HG02763 (cell line): ENCODE measurements at regions not wholly inside any gene's neighbourhood (a gene's known extent, or its start where the extent isn't known, plus 50 kb on each side); places are given as distances from the start of the nearest gene placed in this dataset.

Experiments
- ATAC-seq: cut with Tn5 transposase; IDR thresholded peaks from one replicate; pipeline ENCODE4 v1.9.1; 2021; ENCODE audit warnings: mild to moderate bottlenecking, moderate library complexity; ENCODE audit not compliant: unreplicated experiment

GRCh38 chr5:162484095-162484494, 416.5 kb downstream of the GABRG2 start:
- ATAC-seq: no peak

GRCh38 chr5:162484986-162485385, 417.4 kb downstream of the GABRG2 start:
- no peak for ATAC-seq

DNA sequence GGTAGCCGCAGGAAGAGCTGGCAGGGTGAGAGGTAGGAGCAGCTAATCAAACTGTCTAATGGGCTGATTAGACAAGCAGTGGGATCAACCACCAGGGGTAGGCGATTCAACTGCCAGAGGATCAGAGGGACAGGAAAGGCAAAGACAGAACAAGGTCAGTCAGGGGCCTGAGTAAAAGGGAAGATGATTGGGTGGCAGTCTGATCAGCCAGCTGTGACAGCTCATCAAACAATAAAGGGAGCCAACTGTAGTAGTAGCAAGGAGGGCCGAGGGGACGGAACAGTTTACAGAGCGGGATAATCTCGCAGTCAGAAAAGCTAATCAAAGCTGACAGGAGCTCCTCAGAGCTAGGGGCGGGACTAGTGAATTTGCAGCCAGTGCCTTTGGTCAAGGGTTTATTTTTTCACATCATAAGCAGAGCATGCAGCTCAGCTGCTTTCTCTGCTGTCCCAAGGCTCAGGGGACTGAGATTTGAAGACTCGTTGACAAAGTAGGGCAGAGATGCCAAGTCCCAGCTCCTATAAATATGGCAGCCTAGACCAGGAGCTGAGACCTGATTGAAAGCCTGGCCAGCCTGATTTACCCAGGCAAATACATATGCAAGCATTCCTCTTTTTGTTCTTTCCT, 418.2 kb downstream of the GABRG2 start:
- no peak for ATAC-seq

DNA sequence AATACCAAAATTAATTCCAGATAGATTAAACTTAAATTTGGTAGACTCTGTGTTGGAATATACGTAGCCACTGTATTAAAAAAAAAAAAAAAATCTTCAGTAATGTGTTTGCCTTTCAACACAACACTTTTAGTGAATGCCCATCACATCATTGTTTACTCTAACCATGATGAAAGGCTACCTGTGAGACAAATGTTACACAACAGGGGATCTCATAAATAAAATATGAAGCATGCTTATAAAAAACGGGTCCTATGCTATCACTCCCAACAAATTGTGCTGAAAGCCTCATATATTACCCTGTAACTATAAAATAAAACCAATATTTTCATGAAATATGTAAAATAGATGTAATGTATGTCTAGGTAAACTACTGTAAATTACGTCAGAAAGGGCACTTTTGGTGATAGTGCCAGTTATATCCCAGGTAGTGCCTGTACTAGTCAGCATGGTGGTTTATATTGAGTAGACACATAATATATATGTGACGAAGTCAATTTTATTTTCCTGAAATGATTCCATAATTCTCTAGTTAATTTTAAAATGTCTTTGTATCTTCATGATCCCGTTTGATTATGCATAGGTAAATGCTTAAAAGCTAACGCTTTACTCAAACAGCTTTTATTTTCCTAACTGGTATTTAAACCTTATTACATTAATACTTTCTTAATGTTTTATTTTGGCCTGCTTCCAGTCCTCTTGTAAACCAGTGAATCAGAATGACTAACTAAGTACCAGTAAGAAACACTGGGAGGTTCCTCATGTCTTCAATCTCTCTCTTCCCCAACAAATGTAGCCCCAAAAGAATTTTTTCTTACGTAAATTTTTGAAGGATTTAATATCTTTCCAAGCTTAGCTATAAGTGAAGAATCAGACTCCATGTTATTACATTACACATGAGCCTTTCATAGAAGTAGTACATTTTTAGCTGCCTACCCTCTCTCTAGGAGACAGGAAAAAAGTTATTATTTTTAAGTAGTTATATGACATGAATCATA, 420.3 kb downstream of the GABRG2 start:
- ATAC-seq: no peak

DNA sequence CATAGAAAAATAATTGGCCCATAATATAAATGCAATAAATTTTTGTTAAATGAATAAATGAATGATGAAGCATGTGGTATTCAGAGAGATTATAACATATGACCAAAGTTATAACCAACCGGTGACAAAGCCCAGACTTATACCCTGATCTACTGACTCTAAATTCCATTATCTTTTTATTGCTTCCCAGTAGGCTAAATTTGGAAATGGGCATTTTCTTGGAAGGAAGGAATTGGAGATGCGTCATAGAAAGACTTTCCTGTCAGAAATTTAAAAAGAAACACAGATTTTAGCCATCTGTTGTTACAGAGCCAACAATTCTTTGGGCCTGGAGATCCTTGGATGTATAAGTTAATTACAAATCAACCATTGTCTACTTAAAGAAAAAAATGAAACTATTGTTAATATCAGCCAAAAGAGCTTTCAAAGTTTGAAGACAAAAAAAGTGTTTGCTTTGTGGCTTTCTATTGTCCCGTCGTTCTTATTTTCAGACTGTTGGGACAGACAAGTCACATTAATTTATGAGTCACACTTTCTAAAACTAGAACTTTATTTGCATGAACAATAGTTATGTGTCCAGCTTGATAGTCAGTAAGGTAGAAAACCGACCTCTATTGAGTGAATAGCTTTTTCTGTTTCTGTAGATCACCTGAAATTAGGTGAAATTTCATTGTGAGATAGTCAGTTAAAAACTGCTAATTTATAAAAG, 428.7 kb downstream of the GABRG2 start:
- ATAC-seq: no peak

DNA sequence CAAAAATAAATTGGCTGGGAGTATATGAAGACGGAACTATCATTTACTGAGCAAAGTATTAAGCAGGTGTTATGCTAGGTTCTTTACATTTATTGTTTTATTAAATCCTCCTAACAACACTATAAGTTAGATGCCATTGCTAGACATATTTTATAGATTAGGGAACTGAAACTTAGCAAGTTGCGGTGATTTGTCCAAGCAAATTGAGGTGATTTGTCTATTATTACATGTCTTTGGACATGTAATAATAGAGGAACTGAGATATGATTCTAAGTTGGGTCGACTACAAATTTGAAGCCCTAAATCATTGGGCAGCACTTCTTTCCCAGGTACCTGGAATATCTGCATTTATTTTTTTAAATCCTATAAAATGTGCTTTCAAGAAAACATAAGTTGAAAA, 429.9 kb downstream of the GABRG2 start:
- ATAC-seq: no peak

GRCh38 chr5:162502780-162503179, 435.2 kb downstream of the GABRG2 start:
- no peak for ATAC-seq

DNA sequence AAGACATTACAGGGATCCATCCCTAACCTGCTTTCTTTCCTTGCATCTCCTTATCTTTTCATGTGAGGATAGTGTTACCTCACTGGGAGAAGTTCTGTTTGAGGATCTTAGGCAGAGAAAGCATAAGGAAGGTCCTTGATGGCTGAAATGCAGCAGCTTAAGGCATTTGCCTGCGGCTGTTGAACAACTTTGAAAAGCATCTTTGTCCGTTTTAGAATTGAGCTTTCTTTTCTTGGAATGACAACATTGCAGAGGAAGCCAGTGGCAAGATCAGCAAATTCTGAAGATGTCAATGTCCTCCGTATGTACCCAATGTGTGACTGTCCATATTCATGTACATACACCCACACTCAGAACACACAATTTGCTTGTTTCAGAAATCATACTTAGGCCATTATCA, 436.2 kb downstream of the GABRG2 start:
- ATAC-seq: no peak

DNA sequence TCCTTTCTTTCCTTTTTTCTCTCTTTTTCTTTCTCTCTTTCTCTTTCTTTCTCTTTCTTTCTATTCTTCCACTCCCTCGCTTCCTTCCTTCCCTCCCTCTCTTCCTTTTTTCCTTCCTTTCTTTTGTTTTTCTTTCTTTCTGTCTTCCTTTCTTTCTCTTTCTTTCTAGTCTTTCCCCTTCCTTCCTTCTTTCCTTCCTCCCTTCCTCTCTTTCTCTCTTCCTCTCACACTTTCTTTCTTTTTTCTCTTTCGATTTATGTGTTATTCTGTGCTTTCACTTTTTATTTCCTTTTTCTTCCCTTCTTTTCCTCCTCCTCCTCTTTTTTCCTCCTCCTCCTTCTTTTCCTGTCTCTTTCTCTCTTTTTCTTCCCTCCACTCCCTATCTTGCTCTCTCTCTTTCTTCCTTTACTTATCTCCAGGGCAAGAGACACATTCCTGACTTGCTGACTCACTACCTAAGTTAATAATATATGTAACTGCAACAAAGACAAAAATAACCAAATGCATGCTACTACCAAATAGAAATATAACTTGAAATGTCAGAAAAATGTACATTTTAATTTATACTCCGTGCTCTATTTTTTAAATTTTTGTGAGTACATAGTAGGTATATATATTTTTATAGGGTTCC, 445.5 kb downstream of the GABRG2 start:
- no peak for ATAC-seq

- ATAC-seq: no peak
Observed at GRCh38 chr5:162514116-162514515, 446.5 kb downstream of the GABRG2 start.

DNA sequence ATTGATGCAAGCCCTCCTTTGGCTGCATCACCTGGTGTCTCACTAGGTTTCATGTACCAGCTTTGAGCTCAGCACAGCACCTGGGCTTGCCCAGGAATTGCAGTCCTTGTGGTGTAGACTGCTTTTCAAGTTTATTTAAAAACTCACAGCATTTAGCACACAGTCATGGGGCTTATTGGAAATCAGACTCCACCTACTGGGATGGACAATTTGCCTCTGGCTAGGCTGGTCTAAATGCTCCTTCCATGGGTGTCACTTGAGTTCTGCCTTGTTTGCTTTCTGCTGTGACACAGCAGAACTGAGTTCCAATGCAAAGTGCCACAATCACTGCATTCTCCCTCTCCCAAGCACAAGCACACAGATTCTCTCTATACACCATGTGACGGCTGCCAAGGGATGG, 453.3 kb downstream of the GABRG2 start:
- ATAC-seq: no peak

- ATAC-seq: no peak
Observed at GRCh38 chr5:162529209-162529608, 461.6 kb downstream of the GABRG2 start.

DNA sequence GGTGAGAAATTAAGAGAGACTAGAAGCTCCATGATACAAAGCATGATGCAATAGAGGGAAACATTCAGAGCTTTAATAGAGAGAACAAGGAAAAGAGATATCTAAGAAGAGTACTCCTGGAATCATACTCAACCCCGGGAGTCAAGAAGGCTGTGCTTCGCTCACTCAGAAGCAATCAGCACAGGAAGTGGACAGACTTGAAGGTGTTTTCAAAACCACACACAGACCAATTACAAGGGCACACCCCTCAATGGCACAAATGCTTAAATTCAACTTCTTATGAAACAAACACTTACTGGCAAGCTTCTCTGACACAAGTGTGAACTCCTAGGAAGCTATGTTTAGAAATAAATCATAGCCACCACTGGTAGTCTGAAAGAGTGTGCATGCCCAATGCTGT, 462.3 kb downstream of the GABRG2 start:
- ATAC-seq: no peak

- no peak for ATAC-seq
Observed at GRCh38 chr5:162543437-162543836, 475.9 kb downstream of the GABRG2 start.

DNA sequence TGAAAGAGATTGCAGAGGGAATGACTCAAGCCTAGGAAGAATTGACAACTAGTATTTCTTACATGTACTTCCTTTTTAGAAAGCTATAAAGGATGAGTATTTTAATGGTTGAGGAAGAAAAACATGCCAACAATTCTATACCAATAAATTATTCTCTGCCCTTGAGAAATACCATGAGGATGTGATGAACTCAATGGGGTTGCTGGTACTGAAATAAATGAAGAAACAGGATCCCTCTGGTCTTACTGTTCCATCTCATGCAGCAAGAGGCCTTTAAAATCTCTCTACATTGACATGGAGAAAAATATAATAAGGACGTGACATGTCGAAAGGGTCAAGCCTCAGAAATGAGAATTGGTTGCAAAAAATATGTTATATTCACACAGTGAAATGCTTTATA, 477.3 kb downstream of the GABRG2 start:
- ATAC-seq: no peak

DNA sequence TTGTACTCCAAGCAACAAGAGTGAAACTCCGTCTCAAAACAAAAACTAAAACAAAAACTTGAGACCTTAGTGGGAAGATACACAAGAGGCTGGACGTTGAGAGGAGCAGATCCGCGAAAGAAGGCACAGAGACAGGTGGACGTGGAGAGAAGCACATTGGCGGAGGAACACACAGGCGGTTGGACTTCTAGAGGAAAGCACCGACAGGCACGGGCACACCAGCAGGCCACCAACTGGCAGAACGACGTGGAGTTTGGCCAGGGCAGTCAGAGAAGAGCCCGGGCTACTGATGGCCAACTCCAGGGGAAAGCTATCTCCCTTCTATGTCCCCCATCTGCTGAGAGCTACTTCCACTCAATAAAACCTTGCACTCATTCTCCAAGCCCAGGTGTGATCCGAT, 482.7 kb downstream of the GABRG2 start:
- no peak for ATAC-seq

- no peak for ATAC-seq
Observed at GRCh38 chr5:162558120-162558519, 490.5 kb downstream of the GABRG2 start.

DNA sequence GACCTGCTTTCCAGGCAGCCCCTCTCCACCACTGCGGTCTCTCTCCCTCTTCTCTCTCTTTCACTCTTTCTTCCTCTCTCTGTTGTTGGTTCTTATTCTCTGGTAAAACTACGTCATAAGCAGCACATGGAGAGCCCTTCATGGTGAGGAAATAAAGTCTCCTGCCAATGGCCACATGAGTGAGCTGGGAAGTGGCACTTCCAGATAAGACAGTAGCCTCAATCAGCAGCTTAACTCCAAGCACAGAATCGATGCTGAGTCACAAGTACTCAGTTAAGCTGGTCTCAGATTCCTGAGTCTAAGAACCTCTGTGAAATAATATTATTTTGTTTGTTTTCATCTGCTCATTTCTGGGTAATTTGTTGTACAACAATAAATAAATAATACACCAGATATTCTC, 500.1 kb downstream of the GABRG2 start:
- ATAC-seq: no peak

DNA sequence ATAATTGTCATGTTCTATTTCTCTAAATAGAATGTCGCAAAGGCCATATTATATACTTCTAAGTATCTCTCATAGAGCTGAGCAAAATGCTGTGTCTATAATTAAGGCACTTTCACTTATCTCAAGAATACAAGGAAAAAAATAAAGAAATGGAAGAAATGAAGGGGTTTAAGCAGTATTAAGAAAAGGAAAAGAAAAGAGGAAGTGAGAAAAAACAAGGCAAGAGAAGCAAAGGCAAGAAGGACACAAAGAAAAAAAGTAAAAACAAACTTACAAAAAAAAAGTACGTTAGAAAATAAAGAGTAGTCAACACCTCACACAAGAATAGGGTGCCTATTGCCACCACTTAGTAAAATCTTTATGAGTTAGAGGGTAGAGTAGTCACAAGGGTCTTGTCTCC, 506.2 kb downstream of the GABRG2 start:
- ATAC-seq: no peak

DNA sequence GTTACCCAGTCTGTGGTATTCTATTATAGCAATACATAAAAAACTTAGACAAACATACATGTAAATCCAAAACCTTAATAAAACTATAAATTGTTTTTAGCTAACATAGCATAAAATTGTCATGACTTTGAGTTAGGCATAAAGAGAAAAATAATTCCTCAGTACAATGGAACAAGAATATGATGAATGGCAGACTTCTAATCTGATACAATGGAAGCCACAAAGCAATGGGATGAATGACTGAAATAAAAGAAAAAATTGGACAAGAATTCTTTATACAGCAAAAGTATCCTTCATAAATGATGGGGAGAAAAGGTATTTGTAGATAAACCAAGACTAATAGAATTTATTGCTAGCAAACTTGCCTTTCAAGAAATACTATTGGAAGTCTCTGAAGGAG, 524.2 kb downstream of the GABRG2 start:
- ATAC-seq: no peak

- no peak for ATAC-seq
Observed at GRCh38 chr5:162593881-162594280, 526.3 kb downstream of the GABRG2 start.
